ENCODE measurements at regions not wholly inside any gene's neighbourhood (a gene's known extent, or its start where the extent isn't known, plus 50 kb on each side); places are given as distances from the start of the nearest gene placed in this dataset.

GRCh38 chr1:218948446-218948845 is 225.2 kb upstream of the LYPLAL1 start:
- ChIA-PET CTCF (interaction anchor here (0.6 to 1.6 kb wide), 4 partner anchors 11 to 169 kb away, joined by 3 to 6 read pairs (median 3); no protein-coding TSS in a partner anchor), POLR2A (no interaction called here)
- no peaks in the 10 kb centered on the region for H3K4me1 Mint-ChIP-seq (ENCODE audit: insufficient read depth, unreplicated experiment)
- no peak overlapping the region for H3K4me3 Mint-ChIP-seq (ENCODE audit: unreplicated experiment)
- no peaks in the 10 kb centered on the region for H3K9me3 Mint-ChIP-seq (ENCODE audit: unreplicated experiment)
- DNase-seq (ENCODE audit: unreplicated experiment), result no peak
- H3K27ac Mint-ChIP-seq (ENCODE audit: low read depth, unreplicated experiment), result no peak overlapping the region
- intact Hi-C loops (cut with micrococcal nuclease), result no loop called here
- no TSS peak for BruUV-seq (replicated peaks)
- no peaks in the 10 kb centered on the region for H3K36me3 Mint-ChIP-seq (ENCODE audit: insufficient read depth, unreplicated experiment)
- TF ChIP-seq, protein P1, sequence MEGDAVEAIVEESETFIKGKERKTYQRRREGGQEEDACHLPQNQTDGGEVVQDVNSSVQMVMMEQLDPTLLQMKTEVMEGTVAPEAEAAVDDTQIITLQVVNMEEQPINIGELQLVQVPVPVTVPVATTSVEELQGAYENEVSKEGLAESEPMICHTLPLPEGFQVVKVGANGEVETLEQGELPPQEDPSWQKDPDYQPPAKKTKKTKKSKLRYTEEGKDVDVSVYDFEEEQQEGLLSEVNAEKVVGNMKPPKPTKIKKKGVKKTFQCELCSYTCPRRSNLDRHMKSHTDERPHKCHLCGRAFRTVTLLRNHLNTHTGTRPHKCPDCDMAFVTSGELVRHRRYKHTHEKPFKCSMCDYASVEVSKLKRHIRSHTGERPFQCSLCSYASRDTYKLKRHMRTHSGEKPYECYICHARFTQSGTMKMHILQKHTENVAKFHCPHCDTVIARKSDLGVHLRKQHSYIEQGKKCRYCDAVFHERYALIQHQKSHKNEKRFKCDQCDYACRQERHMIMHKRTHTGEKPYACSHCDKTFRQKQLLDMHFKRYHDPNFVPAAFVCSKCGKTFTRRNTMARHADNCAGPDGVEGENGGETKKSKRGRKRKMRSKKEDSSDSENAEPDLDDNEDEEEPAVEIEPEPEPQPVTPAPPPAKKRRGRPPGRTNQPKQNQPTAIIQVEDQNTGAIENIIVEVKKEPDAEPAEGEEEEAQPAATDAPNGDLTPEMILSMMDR (IDR thresholded peaks at IDR 0.05; ENCODE audit: unreplicated experiment), result no peak
- no peaks in the 10 kb centered on the region for H3K27me3 Mint-ChIP-seq (ENCODE audit: insufficient read depth, unreplicated experiment)

- Mint-ChIP-seq H3K9me3 (ENCODE audit: unreplicated experiment) (no peaks in the 10 kb centered on the region), H3K36me3 (ENCODE audit: insufficient read depth, unreplicated experiment) (no peaks in the 10 kb centered on the region), H3K4me1 (ENCODE audit: insufficient read depth, unreplicated experiment) (no peaks in the 10 kb centered on the region), H3K27ac (ENCODE audit: low read depth, unreplicated experiment) (no peak overlapping the region), H3K4me3 (ENCODE audit: unreplicated experiment) (no peak overlapping the region), H3K27me3 (ENCODE audit: insufficient read depth, unreplicated experiment) (no peaks in the 10 kb centered on the region)
- ChIA-PET CTCF (interaction anchor here (0.6 to 1.4 kb wide), 4 partner anchors 18 to 387 kb away, joined by 3 to 7 read pairs (median 3); no protein-coding TSS in a partner anchor), POLR2A (no interaction called here)
- BruUV-seq (replicated peaks), result no TSS peak
- TF ChIP-seq, protein P1 (IDR thresholded peaks at IDR 0.05; ENCODE audit: unreplicated experiment), result no peak
- no peak for DNase-seq (ENCODE audit: unreplicated experiment)
- intact Hi-C loops (cut with micrococcal nuclease), result no loop called here
Measured at GRCh38 chr1:218953386-218953785, 220.3 kb upstream of the LYPLAL1 start.

DNA sequence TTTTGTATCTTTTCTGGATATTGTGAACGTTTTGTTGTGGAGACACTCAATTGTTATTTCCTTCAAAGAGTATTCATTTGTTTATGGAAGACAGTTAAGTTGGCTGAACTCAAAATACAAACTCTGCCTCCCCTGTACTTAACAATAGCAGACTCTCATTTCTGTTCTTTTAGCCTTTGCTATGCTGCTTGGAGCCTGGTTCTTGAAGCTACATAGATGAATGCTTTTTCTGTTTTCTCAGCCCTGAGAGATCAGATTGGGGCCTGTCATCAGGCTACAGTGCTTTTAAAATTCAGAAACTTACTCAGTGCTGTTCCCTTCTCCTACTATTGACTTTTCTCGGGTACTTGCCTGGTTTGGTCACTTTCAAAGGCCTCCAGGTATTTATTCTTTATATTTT is 215.7 kb upstream of the LYPLAL1 start:
- TF ChIP-seq, protein P1 (IDR thresholded peaks at IDR 0.05; ENCODE audit: unreplicated experiment), result no peak
- BruUV-seq (replicated peaks), result no TSS peak
- no peaks in the 10 kb centered on the region for H3K9me3 Mint-ChIP-seq (ENCODE audit: unreplicated experiment)
- ChIA-PET POLR2A (no interaction called here), CTCF (no interaction called here)
- DNase-seq (ENCODE audit: unreplicated experiment), result no peak
- no peaks in the 10 kb centered on the region for H3K27me3 Mint-ChIP-seq (ENCODE audit: insufficient read depth, unreplicated experiment)
- H3K27ac Mint-ChIP-seq (ENCODE audit: low read depth, unreplicated experiment), result no peak overlapping the region
- intact Hi-C loops (cut with micrococcal nuclease), result no loop called here
- H3K4me3 Mint-ChIP-seq (ENCODE audit: unreplicated experiment), result no peak overlapping the region
- H3K36me3 Mint-ChIP-seq (ENCODE audit: insufficient read depth, unreplicated experiment), result no peaks in the 10 kb centered on the region
- no peaks in the 10 kb centered on the region for H3K4me1 Mint-ChIP-seq (ENCODE audit: insufficient read depth, unreplicated experiment)

GRCh38 chr1:218959784-218960183 is 213.9 kb upstream of the LYPLAL1 start:
- no peak overlapping the region for H3K4me3 Mint-ChIP-seq (ENCODE audit: unreplicated experiment)
- H3K27ac Mint-ChIP-seq (ENCODE audit: low read depth, unreplicated experiment), result no peak overlapping the region
- TF ChIP-seq, protein P1 (IDR thresholded peaks at IDR 0.05; ENCODE audit: unreplicated experiment), result no peak
- CTCF ChIA-PET, result no interaction called here
- no peaks in the 10 kb centered on the region for H3K27me3 Mint-ChIP-seq (ENCODE audit: insufficient read depth, unreplicated experiment)
- no peaks in the 10 kb centered on the region for H3K36me3 Mint-ChIP-seq (ENCODE audit: insufficient read depth, unreplicated experiment)
- H3K9me3 Mint-ChIP-seq (ENCODE audit: unreplicated experiment), result no peaks in the 10 kb centered on the region
- POLR2A ChIA-PET, result no interaction called here
- no TSS peak for BruUV-seq (replicated peaks)
- intact Hi-C loops (cut with micrococcal nuclease), result no loop called here
- no peak for DNase-seq (ENCODE audit: unreplicated experiment)
- no peaks in the 10 kb centered on the region for H3K4me1 Mint-ChIP-seq (ENCODE audit: insufficient read depth, unreplicated experiment)
